Esophagus squamous epithelium (tissue), 4 donors: ENCODE measurements at regions not wholly inside any gene's neighbourhood (a gene's known extent, or its start where the extent isn't known, plus 50 kb on each side); places are given as distances from the start of the nearest gene placed in this dataset.

Experiments used
- POLR2A ChIP-seq, 4 donors: fragments of 450-650 bp; IDR thresholded peaks; one replicate each; pipeline ENCODE4 v1.6.1; 2017; ENCODE audit warnings: antibody characterized with exemption in 4 of 4, mild to moderate bottlenecking in 4 of 4, moderate library complexity in 3 of 4
- TF ChIP-seq, protein P1 (sequence below), 6 experiments: fragments of 450-650 bp in 4 of 6; fragments of 200-600 bp in 2 of 6; sonication (generic) in 2 of 6; IDR thresholded peaks; one replicate each; pipeline ENCODE4 v1.5.1; 2016 to 2019; ENCODE audit warnings: antibody characterized with exemption in 6 of 6, mild to moderate bottlenecking in 4 of 6, moderate library complexity in 4 of 6

DNA sequence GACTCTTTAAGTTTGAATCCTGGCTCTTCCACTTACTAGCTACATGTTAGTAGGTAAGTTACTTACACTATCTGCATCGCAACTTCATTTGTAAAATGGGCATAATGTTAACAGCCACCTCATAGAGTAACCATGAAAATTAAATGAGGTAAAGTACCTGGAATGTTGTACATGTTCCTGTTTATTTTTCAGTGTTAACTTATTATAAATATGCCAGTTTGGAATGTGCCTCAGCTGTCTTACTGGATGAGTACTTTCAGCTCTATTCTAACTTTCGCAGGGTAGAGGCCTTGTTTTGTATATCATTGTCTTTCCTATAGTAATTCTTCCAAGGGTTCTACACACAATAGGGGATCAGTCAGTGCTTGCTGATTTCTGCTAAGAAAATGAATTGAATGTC lies 167.4 kb downstream of the DUSP10 start:
- TF ChIP-seq, protein P1, sequence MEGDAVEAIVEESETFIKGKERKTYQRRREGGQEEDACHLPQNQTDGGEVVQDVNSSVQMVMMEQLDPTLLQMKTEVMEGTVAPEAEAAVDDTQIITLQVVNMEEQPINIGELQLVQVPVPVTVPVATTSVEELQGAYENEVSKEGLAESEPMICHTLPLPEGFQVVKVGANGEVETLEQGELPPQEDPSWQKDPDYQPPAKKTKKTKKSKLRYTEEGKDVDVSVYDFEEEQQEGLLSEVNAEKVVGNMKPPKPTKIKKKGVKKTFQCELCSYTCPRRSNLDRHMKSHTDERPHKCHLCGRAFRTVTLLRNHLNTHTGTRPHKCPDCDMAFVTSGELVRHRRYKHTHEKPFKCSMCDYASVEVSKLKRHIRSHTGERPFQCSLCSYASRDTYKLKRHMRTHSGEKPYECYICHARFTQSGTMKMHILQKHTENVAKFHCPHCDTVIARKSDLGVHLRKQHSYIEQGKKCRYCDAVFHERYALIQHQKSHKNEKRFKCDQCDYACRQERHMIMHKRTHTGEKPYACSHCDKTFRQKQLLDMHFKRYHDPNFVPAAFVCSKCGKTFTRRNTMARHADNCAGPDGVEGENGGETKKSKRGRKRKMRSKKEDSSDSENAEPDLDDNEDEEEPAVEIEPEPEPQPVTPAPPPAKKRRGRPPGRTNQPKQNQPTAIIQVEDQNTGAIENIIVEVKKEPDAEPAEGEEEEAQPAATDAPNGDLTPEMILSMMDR (IDR thresholded peaks at IDR 0.05) = no peak
- no peak for TF ChIP-seq POLR2A (IDR thresholded peaks at IDR 0.05)
